ENCODE measurements at regions not wholly inside any gene's neighbourhood (a gene's known extent, or its start where the extent isn't known, plus 50 kb on each side); places are given as distances from the start of the nearest gene placed in this dataset.

DNA sequence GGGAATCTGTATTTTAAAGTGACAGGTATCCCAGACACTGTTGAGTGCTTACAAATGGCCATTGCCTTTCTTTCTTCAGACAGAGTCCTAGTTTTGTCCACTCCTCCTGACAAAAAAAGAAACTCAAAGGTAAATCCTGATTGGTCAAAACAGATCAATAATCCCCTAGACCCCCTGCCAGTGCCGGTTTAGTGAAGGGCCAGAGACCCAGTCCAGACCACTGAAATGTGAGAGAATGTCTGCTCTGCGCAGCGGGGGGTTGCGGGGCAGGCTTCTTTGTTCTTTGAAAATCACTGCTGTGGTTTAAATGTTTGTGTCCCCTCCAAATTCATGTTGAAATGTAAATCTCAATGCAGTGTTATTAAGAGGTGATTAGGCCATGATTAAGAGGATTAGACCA, 177.7 kb upstream of the GPR26 start:
- CTCF ChIA-PET (ENCODE audit: low intra/inter-chr PET ratio, low total read pairs), result no interaction called here
- TF ChIP-seq HOMEZ (CRISPR knock-in tag; IDR thresholded peaks at IDR 0.05; ENCODE audit: low read depth), result no peak
- TF ChIP-seq, protein P1, sequence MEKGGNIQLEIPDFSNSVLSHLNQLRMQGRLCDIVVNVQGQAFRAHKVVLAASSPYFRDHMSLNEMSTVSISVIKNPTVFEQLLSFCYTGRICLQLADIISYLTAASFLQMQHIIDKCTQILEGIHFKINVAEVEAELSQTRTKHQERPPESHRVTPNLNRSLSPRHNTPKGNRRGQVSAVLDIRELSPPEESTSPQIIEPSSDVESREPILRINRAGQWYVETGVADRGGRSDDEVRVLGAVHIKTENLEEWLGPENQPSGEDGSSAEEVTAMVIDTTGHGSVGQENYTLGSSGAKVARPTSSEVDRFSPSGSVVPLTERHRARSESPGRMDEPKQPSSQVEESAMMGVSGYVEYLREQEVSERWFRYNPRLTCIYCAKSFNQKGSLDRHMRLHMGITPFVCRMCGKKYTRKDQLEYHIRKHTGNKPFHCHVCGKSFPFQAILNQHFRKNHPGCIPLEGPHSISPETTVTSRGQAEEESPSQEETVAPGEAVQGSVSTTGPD (CRISPR knock-in tag; IDR thresholded peaks at IDR 0.05), result no peak
- no peak for TF ChIP-seq ARHGAP35 (CRISPR knock-in tag; IDR thresholded peaks at IDR 0.05; ENCODE audit: borderline replicate concordance)
- TF ChIP-seq, protein P2, sequence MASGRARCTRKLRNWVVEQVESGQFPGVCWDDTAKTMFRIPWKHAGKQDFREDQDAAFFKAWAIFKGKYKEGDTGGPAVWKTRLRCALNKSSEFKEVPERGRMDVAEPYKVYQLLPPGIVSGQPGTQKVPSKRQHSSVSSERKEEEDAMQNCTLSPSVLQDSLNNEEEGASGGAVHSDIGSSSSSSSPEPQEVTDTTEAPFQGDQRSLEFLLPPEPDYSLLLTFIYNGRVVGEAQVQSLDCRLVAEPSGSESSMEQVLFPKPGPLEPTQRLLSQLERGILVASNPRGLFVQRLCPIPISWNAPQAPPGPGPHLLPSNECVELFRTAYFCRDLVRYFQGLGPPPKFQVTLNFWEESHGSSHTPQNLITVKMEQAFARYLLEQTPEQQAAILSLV (CRISPR knock-in tag; IDR thresholded peaks at IDR 0.05; ENCODE audit: borderline replicate concordance), result no peak
- no peak for TF ChIP-seq E2F1 (CRISPR knock-in tag; IDR thresholded peaks at IDR 0.05)
- TF ChIP-seq KDM4B (CRISPR knock-in tag; IDR thresholded peaks at IDR 0.05), result no peak
- no peak for TF ChIP-seq TCF7L2 (IDR thresholded peaks at IDR 0.05; ENCODE audit: low read depth, low read length)
- TF ChIP-seq TMF1 (CRISPR knock-in tag; IDR thresholded peaks at IDR 0.05; ENCODE audit: low read depth), result no peak
- TF ChIP-seq ZNF724P (CRISPR knock-in tag; IDR thresholded peaks at IDR 0.05; ENCODE audit: borderline replicate concordance), result no peak
- TF ChIP-seq ZBTB14 (CRISPR knock-in tag; IDR thresholded peaks at IDR 0.05), result no peak
- no peak for TF ChIP-seq TOE1 (CRISPR knock-in tag; IDR thresholded peaks at IDR 0.05)
- TF ChIP-seq ZNF234 (CRISPR knock-in tag; conservative IDR thresholded peaks at IDR 0.05), result no peak
- TF ChIP-seq FOXJ3 (CRISPR knock-in tag; IDR thresholded peaks at IDR 0.05; ENCODE audit: borderline replicate concordance), result no peak
- TF ChIP-seq MTA3 (CRISPR knock-in tag; IDR thresholded peaks at IDR 0.05), result no peak
- no peak for TF ChIP-seq NFIB (CRISPR knock-in tag; IDR thresholded peaks at IDR 0.05; ENCODE audit: borderline replicate concordance)
- no peak for TF ChIP-seq ZXDC (CRISPR knock-in tag; IDR thresholded peaks at IDR 0.05)

More for the DNA sequence above, 177.7 kb upstream of the GPR26 start:
- H3K36me3 ChIP-seq (replicated peaks in 1 of 2; ENCODE audit: control insufficient read depth in 1 of 2, insufficient read depth in 2 of 2, low read length in 2 of 2), result no peaks in the 10 kb centered on the region
- in situ Hi-C loops (cut with HindIII; ENCODE audit: extremely low pct_ligation_motif_present, low pct_unique_long_range_greater_than_20kb) (no loop called here), intact Hi-C loops (cut with micrococcal nuclease; ENCODE audit: unreplicated experiment) (no loop called here)
- BruUV-seq (replicated peaks), result no TSS peak
- peaks cover 7 to 25% of the 10 kb centered on the region in 2 experiments; a peak in 4 of 5 replicates for H3K27me3 ChIP-seq (ENCODE audit: control insufficient read depth in 1 of 2, insufficient read depth in 2 of 2, low read length in 2 of 2)
- DNase-seq (ENCODE audit: low spot score), result no peak
- H3K9me3 ChIP-seq (ENCODE audit: low read length), result no peaks in the 10 kb centered on the region
- H3K4me1 ChIP-seq (ENCODE audit: insufficient read depth, low read length), result no peaks in the 10 kb centered on the region
- no peaks in the 10 kb centered on the region for H4K20me1 ChIP-seq (ENCODE audit: insufficient read depth, low read length)
- H3K4me3 ChIP-seq (replicated peaks in 1 of 3; ENCODE audit: insufficient read depth in 1 of 3, low read depth in 2 of 3, low read length in 3 of 3), result no peak overlapping the region
- no peak overlapping the region for H3K9ac ChIP-seq (ENCODE audit: insufficient read depth, low read depth, low read length)
- H3K4me2 ChIP-seq (ENCODE audit: low read depth, low read length), result no peak overlapping the region
- 36% methylated on average over 4 of the region's 4 CpGs for WGBS (ENCODE audit: low lambda C conversion rate)
- no peaks in the 10 kb centered on the region for H3K79me2 ChIP-seq (ENCODE audit: insufficient read depth, low read length)
- FAIRE-seq, result no peak
- no peak for ATAC-seq
- no peak overlapping the region for H3K27ac ChIP-seq (ENCODE audit: extremely low read length, insufficient read depth, low read length)
- no peak overlapping the region for H2AFZ ChIP-seq (ENCODE audit: low read length)
- POLR2A ChIA-PET, result no interaction called here

Measured in HepG2 (cell line).